Stimulated activated naive CD8-positive, alpha-beta T cell treated with anti-CD3 and anti-CD28 coated beads, Interleukin-15, Interleukin-2, amounts not matched to agents 100 ng/mL and 50 ng/mL, for 24 hours (primary cell): ENCODE measurements at regions not wholly inside any gene's neighbourhood (a gene's known extent, or its start where the extent isn't known, plus 50 kb on each side); places are given as distances from the start of the nearest gene placed in this dataset.
"Not testable (repeated sequence)": the region's sequence is repeated elsewhere in the genome, so short reads cannot be mapped to it uniquely, and the experiment has no call there.

Experiments used
- H3K27ac Mint-ChIP-seq: one replicate; pipeline ENCODE4 v1.8.0; 2021; ENCODE audit warnings: mild to moderate bottlenecking, mixed read lengths
- H3K27me3 Mint-ChIP-seq: one replicate; pipeline ENCODE4 v1.8.0; 2021; ENCODE audit warnings: mixed read lengths
- H3K36me3 Mint-ChIP-seq: one replicate; pipeline ENCODE4 v1.8.0; 2021; ENCODE audit warnings: low read depth, mixed read lengths
- H3K4me1 Mint-ChIP-seq: one replicate; pipeline ENCODE4 v1.8.0; 2021; ENCODE audit warnings: low read depth, mixed read lengths
- H3K4me3 Mint-ChIP-seq: one replicate; pipeline ENCODE4 v1.8.0; 2021; ENCODE audit warnings: mild to moderate bottlenecking, mixed read lengths
- H3K9me3 Mint-ChIP-seq: one replicate; pipeline ENCODE4 v1.8.0; 2021; ENCODE audit warnings: mixed read lengths

GRCh38 chr3:153250446-153250845 lies 88.4 kb downstream of the RAP2B start:
- Mint-ChIP-seq H3K36me3 (no peaks in the 10 kb centered on the region), H3K9me3 (peaks cover 7% of the 10 kb centered on the region), H3K27ac (no peak overlapping the region), H3K27me3 (no peaks in the 10 kb centered on the region), H3K4me1 (peaks cover 21% of the 10 kb centered on the region), H3K4me3 (no peak overlapping the region)

- H3K4me3 Mint-ChIP-seq, result no peak overlapping the region
- peaks cover 24% of the 10 kb centered on the region for H3K4me1 Mint-ChIP-seq
These were observed 90.9 kb downstream of the RAP2B start for GRCh38 chr3:153252963-153253362.

GRCh38 chr3:153254361-153254760 lies 92.3 kb downstream of the RAP2B start:
- H3K4me3 Mint-ChIP-seq, result no peak overlapping the region
- no peaks in the 10 kb centered on the region for H3K36me3 Mint-ChIP-seq
- no peaks in the 10 kb centered on the region for H3K27me3 Mint-ChIP-seq
- H3K9me3 Mint-ChIP-seq, result peaks cover 7% of the 10 kb centered on the region
- H3K27ac Mint-ChIP-seq, result no peak overlapping the region
- peaks cover 16% of the 10 kb centered on the region for H3K4me1 Mint-ChIP-seq

More at GRCh38 chr3:153252963-153253362, 90.9 kb downstream of the RAP2B start:
- no peak overlapping the region for H3K27ac Mint-ChIP-seq
- no peaks in the 10 kb centered on the region for H3K27me3 Mint-ChIP-seq
- no peaks in the 10 kb centered on the region for H3K36me3 Mint-ChIP-seq
- H3K9me3 Mint-ChIP-seq, result peaks cover 7% of the 10 kb centered on the region

- no peaks in the 10 kb centered on the region for H3K36me3 Mint-ChIP-seq
- H3K27me3 Mint-ChIP-seq, result no peaks in the 10 kb centered on the region
- peaks cover 14% of the 10 kb centered on the region for H3K4me1 Mint-ChIP-seq
- H3K9me3 Mint-ChIP-seq, result no peaks in the 10 kb centered on the region
- H3K27ac Mint-ChIP-seq, result no peak overlapping the region
- H3K4me3 Mint-ChIP-seq, result no peak overlapping the region
These were observed 95.8 kb downstream of the RAP2B start for GRCh38 chr3:153257673-153258351.

GRCh38 chr3:153259956-153260355 lies 97.9 kb downstream of the RAP2B start:
- H3K9me3 Mint-ChIP-seq, result no peaks in the 10 kb centered on the region

GRCh38 chr3:153260681-153261080 lies 98.7 kb downstream of the RAP2B start:
- Mint-ChIP-seq H3K9me3 (no peaks in the 10 kb centered on the region), H3K4me1 (peaks cover 14% of the 10 kb centered on the region), H3K27ac (no peak overlapping the region), H3K27me3 (no peaks in the 10 kb centered on the region), H3K36me3 (no peaks in the 10 kb centered on the region), H3K4me3 (no peak overlapping the region)

More at GRCh38 chr3:153259956-153260355, 97.9 kb downstream of the RAP2B start:
- peaks cover 14% of the 10 kb centered on the region for H3K4me1 Mint-ChIP-seq
- no peaks in the 10 kb centered on the region for H3K27me3 Mint-ChIP-seq
- no peaks in the 10 kb centered on the region for H3K36me3 Mint-ChIP-seq
- no peak overlapping the region for H3K4me3 Mint-ChIP-seq
- H3K27ac Mint-ChIP-seq, result no peak overlapping the region

GRCh38 chr3:153266619-153267018 lies 104.6 kb downstream of the RAP2B start:
- no peaks in the 10 kb centered on the region for H3K27me3 Mint-ChIP-seq
- no peaks in the 10 kb centered on the region for H3K4me1 Mint-ChIP-seq
- no peaks in the 10 kb centered on the region for H3K9me3 Mint-ChIP-seq
- H3K4me3 Mint-ChIP-seq, result no peak overlapping the region
- H3K36me3 Mint-ChIP-seq, result no peaks in the 10 kb centered on the region
- H3K27ac Mint-ChIP-seq, result no peak overlapping the region

GRCh38 chr3:153268564-153269279 lies 106.7 kb downstream of the RAP2B start:
- Mint-ChIP-seq H3K27ac (no peak overlapping the region), H3K27me3 (no peaks in the 10 kb centered on the region), H3K4me3 (no peak overlapping the region), H3K9me3 (no peaks in the 10 kb centered on the region), H3K4me1 (no peaks in the 10 kb centered on the region), H3K36me3 (no peaks in the 10 kb centered on the region)

- no peaks in the 10 kb centered on the region for H3K36me3 Mint-ChIP-seq
- H3K27me3 Mint-ChIP-seq, result no peaks in the 10 kb centered on the region
- H3K4me1 Mint-ChIP-seq, result no peaks in the 10 kb centered on the region
- no peak overlapping the region for H3K27ac Mint-ChIP-seq
- H3K4me3 Mint-ChIP-seq, result no peak overlapping the region
- no peaks in the 10 kb centered on the region for H3K9me3 Mint-ChIP-seq
These were observed 107.7 kb downstream of the RAP2B start for GRCh38 chr3:153269730-153270129.

GRCh38 chr3:153273217-153273616 lies 111.2 kb downstream of the RAP2B start:
- no peak overlapping the region for H3K4me3 Mint-ChIP-seq
- H3K4me1 Mint-ChIP-seq, result no peaks in the 10 kb centered on the region
- H3K27ac Mint-ChIP-seq, result no peak overlapping the region
- H3K9me3 Mint-ChIP-seq, result no peaks in the 10 kb centered on the region
- H3K36me3 Mint-ChIP-seq, result no peaks in the 10 kb centered on the region
- no peaks in the 10 kb centered on the region for H3K27me3 Mint-ChIP-seq

- no peak overlapping the region for H3K27ac Mint-ChIP-seq
- H3K4me3 Mint-ChIP-seq, result no peak overlapping the region
- H3K4me1 Mint-ChIP-seq, result no peaks in the 10 kb centered on the region
- H3K27me3 Mint-ChIP-seq, result no peaks in the 10 kb centered on the region
- no peaks in the 10 kb centered on the region for H3K9me3 Mint-ChIP-seq
- H3K36me3 Mint-ChIP-seq, result no peaks in the 10 kb centered on the region
These were observed 111.9 kb downstream of the RAP2B start for GRCh38 chr3:153273767-153274435.

- Mint-ChIP-seq H3K4me1 (no peaks in the 10 kb centered on the region), H3K36me3 (no peaks in the 10 kb centered on the region), H3K9me3 (no peaks in the 10 kb centered on the region), H3K4me3 (no peak overlapping the region), H3K27ac (no peak overlapping the region), H3K27me3 (no peaks in the 10 kb centered on the region)
These were observed 112.5 kb downstream of the RAP2B start for GRCh38 chr3:153274561-153274960.

GRCh38 chr3:153275514-153275913 lies 113.5 kb downstream of the RAP2B start:
- H3K27me3 Mint-ChIP-seq, result no peaks in the 10 kb centered on the region
- H3K4me1 Mint-ChIP-seq, result no peaks in the 10 kb centered on the region
- no peaks in the 10 kb centered on the region for H3K9me3 Mint-ChIP-seq
- H3K27ac Mint-ChIP-seq, result no peak overlapping the region
- H3K4me3 Mint-ChIP-seq, result no peak overlapping the region
- no peaks in the 10 kb centered on the region for H3K36me3 Mint-ChIP-seq

- Mint-ChIP-seq H3K27ac (no peak overlapping the region), H3K4me1 (no peaks in the 10 kb centered on the region), H3K9me3 (no peaks in the 10 kb centered on the region), H3K27me3 (no peaks in the 10 kb centered on the region), H3K4me3 (no peak overlapping the region), H3K36me3 (no peaks in the 10 kb centered on the region)
These were observed 115.0 kb downstream of the RAP2B start for GRCh38 chr3:153277029-153277428.

GRCh38 chr3:153281236-153281997 lies 119.4 kb downstream of the RAP2B start:
- H3K4me3 Mint-ChIP-seq, result not testable (repeated sequence)
- peaks cover 21% of the 10 kb centered on the region for H3K4me1 Mint-ChIP-seq

More at GRCh38 chr3:153281236-153281997, 119.4 kb downstream of the RAP2B start:
- H3K27ac Mint-ChIP-seq, H3K9me3 Mint-ChIP-seq, H3K27me3 Mint-ChIP-seq, H3K36me3 Mint-ChIP-seq: not testable (repeated sequence)
